ENCODE measurements at regions not wholly inside any gene's neighbourhood (a gene's known extent, or its start where the extent isn't known, plus 50 kb on each side); places are given as distances from the start of the nearest gene placed in this dataset.
A peak's percentile ranks its signal among the peaks of the same experiment; 100 is the strongest.

GRCh38 chr3:137116619-137117018 lies 158.8 kb downstream of the IL20RB start:
- no peaks in the 10 kb centered on the region for H3K27me3 ChIP-seq (ENCODE audit: insufficient read depth, low read depth, severe bottlenecking)
- TF ChIP-seq CTCF (IDR thresholded peaks at IDR 0.05; ENCODE audit: low read depth, low read length), result no peak
- H3K27ac ChIP-seq, result no peak overlapping the region
- H3K36me3 ChIP-seq, result no peaks in the 10 kb centered on the region
- H3K9me3 ChIP-seq (ENCODE audit: severe bottlenecking), result no peaks in the 10 kb centered on the region
- H3K4me3 ChIP-seq (ENCODE audit: low read depth, low read length), result no peak overlapping the region
- DNase-seq, result no peak

GRCh38 chr3:137121704-137122314 lies 164.0 kb downstream of the IL20RB start:
- TF ChIP-seq CTCF (IDR thresholded peaks at IDR 0.05; ENCODE audit: low read depth, low read length), result peak; percentile 87

GRCh38 chr3:137131081-137131480 lies 173.3 kb downstream of the IL20RB start:
- Histone ChIP-seq H3K27me3 (ENCODE audit: insufficient read depth, low read depth, severe bottlenecking) (no peaks in the 10 kb centered on the region), H3K4me3 (ENCODE audit: low read depth, low read length) (no peak overlapping the region), H3K36me3 (no peaks in the 10 kb centered on the region), H3K9me3 (ENCODE audit: severe bottlenecking) (no peaks in the 10 kb centered on the region), H3K27ac (no peak overlapping the region)
- TF ChIP-seq CTCF (IDR thresholded peaks at IDR 0.05; ENCODE audit: low read depth, low read length), result no peak
- DNase-seq, result no peak

More at GRCh38 chr3:137121704-137122314, 164.0 kb downstream of the IL20RB start:
- no peak overlapping the region for H3K27ac ChIP-seq
- no peaks in the 10 kb centered on the region for H3K9me3 ChIP-seq (ENCODE audit: severe bottlenecking)
- no peaks in the 10 kb centered on the region for H3K27me3 ChIP-seq (ENCODE audit: insufficient read depth, low read depth, severe bottlenecking)
- peak; percentile 61 for DNase-seq
- no peaks in the 10 kb centered on the region for H3K36me3 ChIP-seq
- H3K4me3 ChIP-seq (ENCODE audit: low read depth, low read length), result no peak overlapping the region

- H3K36me3 ChIP-seq, result no peaks in the 10 kb centered on the region
- no peaks in the 10 kb centered on the region for H3K27me3 ChIP-seq (ENCODE audit: insufficient read depth, low read depth, severe bottlenecking)
- TF ChIP-seq CTCF (IDR thresholded peaks at IDR 0.05; ENCODE audit: low read depth, low read length), result no peak
- no peak overlapping the region for H3K4me3 ChIP-seq (ENCODE audit: low read depth, low read length)
- H3K27ac ChIP-seq, result no peak overlapping the region
- no peak for DNase-seq
- H3K9me3 ChIP-seq (ENCODE audit: severe bottlenecking), result no peaks in the 10 kb centered on the region
These were observed 176.6 kb downstream of the IL20RB start for GRCh38 chr3:137134431-137134830.

GRCh38 chr3:137148406-137148805 lies 190.6 kb downstream of the IL20RB start:
- Histone ChIP-seq H3K4me3 (ENCODE audit: low read depth, low read length) (no peak overlapping the region), H3K27me3 (ENCODE audit: insufficient read depth, low read depth, severe bottlenecking) (no peaks in the 10 kb centered on the region), H3K36me3 (no peaks in the 10 kb centered on the region), H3K27ac (no peak overlapping the region), H3K9me3 (ENCODE audit: severe bottlenecking) (no peaks in the 10 kb centered on the region)
- DNase-seq, result no peak
- TF ChIP-seq CTCF (IDR thresholded peaks at IDR 0.05; ENCODE audit: low read depth, low read length), result no peak

GRCh38 chr3:137148917-137149316 lies 191.1 kb downstream of the IL20RB start:
- H3K27ac ChIP-seq, result no peak overlapping the region
- no peaks in the 10 kb centered on the region for H3K9me3 ChIP-seq (ENCODE audit: severe bottlenecking)
- H3K4me3 ChIP-seq (ENCODE audit: low read depth, low read length), result no peak overlapping the region
- no peaks in the 10 kb centered on the region for H3K27me3 ChIP-seq (ENCODE audit: insufficient read depth, low read depth, severe bottlenecking)
- no peak for DNase-seq
- no peaks in the 10 kb centered on the region for H3K36me3 ChIP-seq
- TF ChIP-seq CTCF (IDR thresholded peaks at IDR 0.05; ENCODE audit: low read depth, low read length), result no peak
